ENCODE measurements at regions not wholly inside any gene's neighbourhood (a gene's known extent, or its start where the extent isn't known, plus 50 kb on each side); places are given as distances from the start of the nearest gene placed in this dataset.
"Not testable (repeated sequence)": the region's sequence is repeated elsewhere in the genome, so short reads cannot be mapped to it uniquely, and the experiment has no call there.

DNA sequence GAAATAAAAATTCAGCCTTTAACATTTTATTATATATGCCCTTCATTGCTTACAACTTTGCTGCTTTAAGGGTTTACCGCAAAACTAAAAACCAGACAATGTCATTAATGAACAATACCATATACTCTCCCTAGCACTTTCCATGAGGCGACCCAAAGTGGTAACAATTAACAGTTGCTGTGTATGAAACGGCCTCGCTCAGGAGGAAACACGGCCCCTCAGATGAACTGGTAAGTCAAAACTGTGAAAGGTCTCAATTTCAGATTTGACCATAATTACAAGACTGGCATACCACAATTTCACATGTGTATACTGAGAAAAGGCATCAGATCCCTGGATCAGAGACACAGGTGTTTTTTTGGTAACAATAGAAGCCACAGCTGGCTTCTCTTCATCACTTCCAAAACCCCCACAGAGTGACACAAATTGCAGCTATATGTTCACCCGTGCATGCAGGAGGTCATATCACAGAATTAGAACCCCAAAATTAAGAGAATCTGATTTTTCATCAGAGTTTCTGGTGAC is 611.9 kb upstream of the ADAMTS5 start:
- DNase-seq: no peak

DNA sequence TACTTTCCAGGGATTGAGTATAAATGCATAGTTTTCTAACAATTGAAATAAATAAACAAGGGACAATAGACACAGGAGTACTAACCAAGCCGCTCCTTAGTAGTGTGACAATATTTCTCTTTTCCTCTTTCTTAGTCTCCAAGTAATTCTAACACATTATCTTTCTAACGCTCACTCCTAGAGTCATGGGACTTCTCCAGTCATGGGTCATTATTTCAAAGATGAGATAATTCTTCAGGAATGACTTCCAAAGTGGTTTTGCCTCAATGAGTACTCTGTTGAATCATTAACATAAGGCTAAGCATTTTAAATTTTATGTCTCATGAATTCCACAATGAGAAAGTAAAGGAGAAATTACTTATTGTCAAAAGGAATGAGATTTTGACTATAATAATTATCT is 605.8 kb upstream of the ADAMTS5 start:
- no peak for DNase-seq

DNA sequence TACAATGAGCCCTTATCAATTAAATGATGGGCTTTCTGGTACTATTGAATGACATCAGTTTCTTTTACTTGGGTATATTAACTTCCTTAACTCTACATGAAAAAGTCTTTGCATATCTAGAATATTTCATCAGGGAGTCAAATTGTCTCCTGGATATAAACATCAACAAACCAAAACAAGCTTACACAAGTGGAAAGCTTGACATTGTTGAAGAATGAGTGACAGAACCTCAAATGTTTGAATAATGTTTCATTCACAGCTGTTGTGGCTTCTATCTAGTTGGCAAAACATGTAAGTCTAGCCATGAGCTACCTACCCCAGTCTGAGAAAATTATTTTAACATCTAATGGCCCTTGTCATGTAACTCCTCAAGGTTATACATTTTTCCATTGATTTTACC is 604.8 kb upstream of the ADAMTS5 start:
- DNase-seq: no peak

DNA sequence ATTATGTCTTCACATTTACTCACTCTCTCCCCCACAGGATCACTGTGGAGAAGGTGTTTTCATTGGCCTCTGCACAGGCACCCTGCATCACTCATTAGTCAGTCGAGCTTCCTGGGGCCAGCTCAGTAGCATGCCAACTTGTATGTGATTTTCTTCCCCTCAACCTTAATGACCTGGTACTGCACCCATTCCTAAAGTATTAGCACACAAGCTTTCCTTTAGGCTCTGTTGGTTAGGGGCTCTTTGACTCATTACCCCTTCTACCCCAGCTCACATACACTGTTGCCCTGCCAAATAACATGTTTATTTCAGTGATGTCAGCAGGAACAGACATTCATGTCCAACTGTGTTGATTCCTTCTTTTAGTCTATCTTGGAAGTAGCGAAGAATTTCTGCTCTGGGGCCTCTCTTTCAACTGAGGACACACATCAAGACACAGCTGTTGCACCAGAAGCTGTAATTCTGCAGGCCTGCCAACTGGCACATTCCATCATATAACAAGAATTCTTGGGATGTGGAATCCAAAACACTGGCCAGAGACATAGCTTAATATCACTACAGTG is 603.5 kb upstream of the ADAMTS5 start:
- no peak for DNase-seq

DNA sequence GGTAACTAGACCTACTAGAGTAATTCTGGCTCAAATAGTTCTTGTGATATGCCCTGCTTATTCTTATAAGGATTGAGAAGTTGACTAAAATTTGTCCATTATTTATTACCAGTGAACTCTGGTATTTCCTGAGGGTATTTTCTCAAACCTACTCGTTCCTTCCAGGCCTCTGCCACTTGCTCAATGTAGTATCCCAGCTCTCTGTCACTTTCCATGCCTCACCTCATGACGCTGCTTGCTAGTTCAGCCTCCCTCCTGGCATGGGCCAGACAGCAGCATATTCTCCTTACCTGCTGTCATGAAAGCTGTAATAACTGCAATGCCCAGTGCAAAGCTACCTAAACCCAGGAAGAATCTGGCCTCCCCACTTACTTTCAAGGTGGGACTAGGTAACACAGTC is 602.9 kb upstream of the ADAMTS5 start:
- DNase-seq: no peak

DNA sequence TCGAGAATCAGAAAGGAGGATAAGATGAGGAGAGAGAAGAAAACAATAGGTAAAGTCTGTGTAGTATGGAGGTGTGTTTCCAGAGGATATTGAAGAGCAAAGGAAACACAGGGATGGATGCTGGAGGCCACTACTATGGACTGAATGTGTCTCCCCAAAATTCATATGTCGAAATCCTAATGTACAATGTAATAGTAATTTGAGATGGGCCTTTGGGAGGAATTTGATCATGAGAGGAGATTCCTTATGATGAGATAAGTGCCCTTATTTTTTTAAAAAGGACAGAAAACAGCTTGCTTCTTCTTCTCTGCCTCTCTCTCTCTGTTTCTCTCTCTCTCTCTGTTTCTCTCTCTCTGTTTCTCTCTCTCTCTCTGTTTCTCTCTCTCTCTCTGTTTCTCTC is 602.2 kb upstream of the ADAMTS5 start:
- no peak for DNase-seq

DNA sequence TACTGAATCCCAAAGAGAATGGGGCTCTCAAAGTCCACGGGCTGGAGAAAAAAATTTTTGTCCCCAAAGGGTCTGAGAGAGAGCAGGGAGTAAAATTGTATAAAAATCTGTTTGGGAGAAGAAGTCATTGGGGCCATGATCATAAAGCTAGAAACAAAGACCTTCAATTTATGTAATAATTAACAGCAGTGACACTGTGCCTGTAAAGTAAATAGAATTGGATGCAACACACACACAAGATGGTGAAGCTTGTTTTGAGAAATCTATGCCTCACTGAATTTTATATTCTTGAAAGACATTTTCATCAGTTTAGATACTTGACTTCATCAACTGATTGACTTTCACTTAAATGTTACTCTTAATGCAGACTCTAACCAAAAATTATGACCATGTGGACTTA is 600.5 kb upstream of the ADAMTS5 start:
- DNase-seq: no peak

DNA sequence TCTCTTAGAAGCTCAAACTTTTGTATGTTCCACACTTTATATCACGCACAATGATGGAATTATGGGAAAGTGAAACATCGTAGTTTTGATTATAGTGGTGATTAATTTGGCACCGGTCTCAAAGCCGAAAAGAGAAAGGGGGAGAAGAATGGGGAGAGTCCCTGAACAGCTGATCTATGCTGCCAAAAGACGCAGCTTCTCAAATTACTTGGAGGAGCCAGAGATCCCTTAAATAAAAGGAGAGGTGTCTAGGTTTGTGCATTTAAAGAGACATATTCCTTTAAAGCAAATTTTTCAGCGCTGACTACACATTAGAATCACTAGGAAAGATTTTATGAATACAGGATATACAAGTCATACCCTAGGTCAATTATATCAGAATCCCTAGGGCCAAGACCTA is 599.6 kb upstream of the ADAMTS5 start:
- no peak for DNase-seq

DNA sequence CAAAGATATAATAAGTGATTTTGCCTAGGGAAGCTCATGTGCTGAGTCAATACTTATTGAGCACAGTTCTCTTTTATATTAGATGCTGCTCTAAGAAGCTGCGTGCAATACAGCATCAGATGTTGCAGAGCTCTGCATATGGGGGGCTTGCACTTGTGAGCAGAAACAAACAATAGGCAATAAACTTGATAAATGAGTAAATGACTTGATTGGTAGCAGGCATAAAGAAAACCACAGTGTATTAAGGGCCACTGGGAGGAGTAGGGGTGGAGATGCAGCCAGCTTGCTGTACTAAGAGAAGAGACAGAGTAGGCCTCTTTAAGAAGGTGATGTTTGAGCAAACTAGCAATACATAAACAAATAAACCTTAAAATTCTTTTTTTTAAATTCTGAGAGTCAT is 598.5 kb upstream of the ADAMTS5 start:
- no peak for DNase-seq

DNA sequence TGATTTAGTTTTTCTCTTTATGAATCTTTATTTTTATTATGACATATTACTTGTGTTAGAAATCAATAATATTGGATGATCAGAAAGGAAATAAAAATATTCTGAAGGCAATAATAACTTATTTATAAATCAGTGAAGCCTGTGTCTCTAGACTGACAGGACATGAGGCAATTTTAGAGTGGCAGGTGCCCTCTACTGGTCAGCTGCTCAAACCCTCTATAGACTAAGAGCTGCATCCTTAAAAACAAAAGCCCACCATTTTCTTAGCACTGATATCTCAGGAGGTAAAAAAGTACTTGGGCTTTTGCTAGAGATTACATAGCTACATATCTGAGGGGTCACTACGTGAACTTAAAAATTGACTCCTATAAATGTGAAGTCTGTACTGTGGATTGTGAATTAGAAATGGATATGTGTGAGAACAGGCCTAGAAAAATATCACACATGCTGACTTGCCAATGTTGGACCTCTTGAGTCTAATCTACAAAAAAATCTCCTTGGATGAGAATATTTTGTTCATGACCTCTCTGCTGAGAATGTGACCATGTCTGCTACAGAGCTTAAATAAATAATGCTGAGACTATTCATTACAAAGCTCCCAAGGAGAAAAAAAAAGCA is 597.9 kb upstream of the ADAMTS5 start:
- DNase-seq: peak; percentile 48

DNA sequence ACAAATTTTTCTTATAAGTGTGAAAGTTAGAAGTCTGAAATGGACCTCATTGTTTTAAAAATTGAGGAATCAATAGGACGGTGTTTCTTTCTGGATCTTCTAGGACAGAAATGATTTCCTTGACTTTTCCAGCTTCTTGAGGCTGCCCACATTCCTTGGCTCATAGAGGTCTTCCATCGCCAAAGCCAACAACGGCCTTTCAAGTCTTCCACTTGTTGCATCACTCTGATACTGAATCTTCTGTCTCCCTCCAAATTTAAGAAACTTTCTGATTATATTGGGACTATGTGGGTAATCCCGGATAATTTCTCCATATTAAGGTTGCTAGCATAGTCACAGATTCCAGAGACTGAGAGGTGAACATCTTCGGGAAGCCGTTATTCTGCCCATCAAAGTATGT is 595.4 kb upstream of the ADAMTS5 start:
- DNase-seq: no peak

DNA sequence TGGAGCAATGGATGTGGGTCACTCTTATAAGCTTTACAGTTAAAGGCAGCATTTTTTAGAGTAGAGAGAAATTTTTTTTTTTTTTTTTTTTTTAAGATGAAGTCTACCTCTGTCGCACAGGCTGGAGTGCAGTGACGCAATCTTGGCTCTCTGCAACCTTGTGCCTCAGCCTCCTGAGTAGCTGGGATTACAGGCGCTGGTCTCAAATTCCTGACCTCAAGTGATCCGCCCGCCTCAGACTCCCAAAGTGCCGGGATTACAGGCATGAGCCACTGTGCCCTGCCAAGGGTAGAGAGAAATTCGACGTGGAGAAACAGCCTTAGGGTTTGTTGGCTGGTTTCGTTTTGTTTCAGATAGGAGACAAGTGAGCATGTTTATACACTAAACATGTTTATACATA is 594.2 kb upstream of the ADAMTS5 start:
- no peak for DNase-seq

DNA sequence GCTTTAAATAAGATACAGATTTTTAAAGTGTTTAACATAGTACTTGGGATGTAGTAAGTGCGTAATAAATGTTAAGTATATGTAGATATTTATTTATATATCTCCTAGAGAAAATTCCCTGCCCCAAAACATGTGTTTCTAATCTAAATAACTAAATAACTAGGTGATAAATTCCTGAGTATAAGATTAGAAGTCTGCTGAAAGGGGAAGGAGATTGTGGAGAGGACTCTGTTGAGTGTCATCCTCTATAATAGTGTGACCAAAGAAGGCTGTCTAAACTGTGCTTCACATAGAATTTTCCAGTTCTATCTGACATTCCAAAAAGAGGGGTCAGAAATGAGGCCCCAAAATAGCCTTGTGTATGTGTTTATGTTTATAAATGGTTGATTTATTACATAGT is 590.5 kb upstream of the ADAMTS5 start:
- DNase-seq: no peak

DNA sequence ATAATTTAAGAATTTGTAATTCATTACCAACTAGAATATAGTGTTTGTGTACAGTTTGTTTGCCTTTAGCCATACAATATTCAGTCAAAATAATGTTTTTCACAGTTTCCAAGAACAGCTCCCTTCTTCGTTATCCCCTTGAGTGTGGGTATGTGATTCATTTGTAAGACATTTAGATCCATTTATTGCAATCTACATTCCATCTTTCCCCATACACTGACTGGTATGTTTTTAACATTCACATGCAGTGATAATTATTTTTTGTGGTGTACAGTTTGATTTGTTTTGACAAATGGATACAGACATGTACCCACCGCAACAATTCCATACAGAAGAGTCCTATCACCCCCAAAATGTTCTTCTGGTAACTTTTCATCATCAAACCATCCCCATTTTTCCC is 589.1 kb upstream of the ADAMTS5 start:
- no peak for DNase-seq

DNA sequence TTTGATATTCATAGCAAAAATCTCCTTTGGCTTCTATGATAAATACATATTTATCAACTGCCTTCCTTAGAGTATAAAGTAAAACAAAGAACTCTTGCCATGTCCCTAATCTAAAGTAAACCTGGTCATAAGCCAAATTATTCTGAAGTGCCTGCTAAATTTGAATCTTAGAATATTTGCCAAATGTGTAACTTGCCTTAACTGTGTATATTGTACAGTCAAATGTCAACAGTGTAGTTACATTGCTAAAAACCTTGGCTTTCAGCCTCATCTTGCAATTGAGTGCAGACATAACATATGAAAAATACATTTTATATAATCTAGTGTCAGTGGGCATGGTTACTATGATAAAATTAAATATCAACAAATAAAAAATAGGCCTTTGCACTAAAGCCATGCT is 583.4 kb upstream of the ADAMTS5 start:
- peak; percentile 7 for DNase-seq

DNA sequence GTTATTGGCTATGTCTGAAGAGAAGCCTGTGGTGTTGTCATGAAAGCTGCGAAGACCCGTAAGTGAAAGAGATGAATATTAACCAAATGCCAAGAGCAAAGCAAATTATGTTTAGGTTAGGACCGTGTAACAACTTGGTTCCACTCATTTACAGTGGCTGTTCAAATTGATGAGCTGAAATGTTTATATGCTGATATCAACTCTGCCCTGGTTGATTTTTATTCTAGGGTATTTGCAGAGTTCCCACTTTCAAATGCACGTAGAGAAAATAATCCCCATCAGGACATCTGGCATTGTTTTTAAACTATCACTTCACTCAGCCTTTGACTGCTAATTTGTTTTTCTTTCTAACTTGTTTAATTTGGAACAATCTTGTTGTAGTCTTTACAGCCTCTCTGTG is 581.6 kb upstream of the ADAMTS5 start:
- no peak for DNase-seq

DNA sequence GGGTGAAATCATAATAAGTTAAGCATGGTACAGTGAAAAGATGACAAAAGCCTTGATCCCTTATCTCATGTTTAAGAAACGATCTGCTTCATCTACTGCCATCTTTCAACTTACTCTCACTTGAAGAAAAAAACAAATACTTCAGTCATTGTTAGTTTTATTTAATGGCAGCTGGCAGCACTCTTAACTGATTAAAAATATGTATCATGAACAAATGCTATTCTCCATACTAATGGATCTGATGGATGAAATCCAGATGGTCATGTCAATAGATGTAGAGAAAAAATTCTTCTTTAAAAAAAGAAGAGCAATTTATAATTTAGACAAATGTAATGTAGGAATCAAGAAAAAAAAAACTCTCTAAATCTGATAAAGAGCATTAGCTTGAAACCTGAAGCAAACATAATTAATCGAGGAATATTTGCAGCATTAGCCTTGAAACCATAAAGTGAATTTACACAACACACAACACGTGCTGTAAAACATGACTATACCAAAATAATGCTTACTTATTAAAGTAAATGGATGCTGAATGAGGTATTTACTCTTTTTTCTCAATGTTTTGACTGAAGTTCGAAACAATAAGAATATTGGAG is 579.0 kb upstream of the ADAMTS5 start:
- DNase-seq: peak; percentile 60

DNA sequence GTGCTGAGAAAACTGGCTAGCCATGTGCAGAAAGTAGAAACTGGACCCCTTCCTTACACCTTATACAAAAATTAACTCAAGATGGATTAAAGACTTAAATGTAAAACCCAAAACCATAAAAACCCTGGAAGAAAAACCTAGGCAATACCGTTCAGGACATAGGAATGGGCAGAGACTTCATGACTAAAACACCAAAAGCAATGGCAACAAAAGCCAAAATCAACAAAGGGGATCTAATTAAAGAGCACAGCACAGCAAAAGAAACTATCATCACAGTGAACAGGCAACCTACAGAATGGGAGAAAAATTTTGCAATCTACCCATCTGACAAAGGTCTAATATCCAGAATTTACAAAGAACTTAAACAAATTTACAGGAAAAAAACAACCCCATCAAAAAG is 575.2 kb upstream of the ADAMTS5 start:
- DNase-seq: not testable (repeated sequence)

DNA sequence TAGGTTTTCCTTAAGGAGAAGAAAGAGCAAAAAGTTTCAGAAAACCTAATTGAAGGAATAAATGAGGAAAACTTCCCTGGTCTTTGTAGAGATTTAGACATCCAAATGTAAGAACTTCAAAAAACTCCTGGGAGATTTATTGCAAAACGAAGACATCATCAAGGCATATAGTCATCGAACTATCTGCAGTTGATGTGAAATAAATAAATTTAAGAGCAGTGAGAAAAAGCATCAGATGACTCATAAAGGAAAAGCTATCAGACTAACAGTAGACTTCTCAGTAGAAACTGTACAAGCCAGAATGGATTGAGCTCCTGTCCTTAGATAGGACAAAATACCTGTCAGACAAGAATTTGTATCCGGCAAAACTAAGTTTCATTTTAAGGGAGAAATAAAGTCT is 569.4 kb upstream of the ADAMTS5 start:
- no peak for DNase-seq

DNA sequence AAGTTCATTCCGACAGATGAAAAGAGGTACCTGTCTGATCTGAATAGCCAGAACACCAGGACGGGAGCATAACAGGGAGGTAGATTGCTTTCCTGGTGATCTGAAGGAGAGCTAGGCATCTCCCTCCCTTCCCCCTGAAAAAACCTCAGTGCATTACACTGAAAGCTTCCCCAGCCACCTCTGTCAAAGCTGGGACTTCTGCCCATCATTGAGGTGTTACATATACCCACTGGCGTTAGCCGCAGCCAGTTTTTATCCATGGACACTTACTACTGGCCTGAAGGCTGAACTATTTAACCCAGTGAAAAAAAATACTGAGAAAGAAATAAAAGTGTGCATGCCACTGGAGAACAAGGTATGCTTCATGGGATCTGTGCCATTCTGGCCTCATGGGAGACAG is 568.3 kb upstream of the ADAMTS5 start:
- no peak for DNase-seq

DNA sequence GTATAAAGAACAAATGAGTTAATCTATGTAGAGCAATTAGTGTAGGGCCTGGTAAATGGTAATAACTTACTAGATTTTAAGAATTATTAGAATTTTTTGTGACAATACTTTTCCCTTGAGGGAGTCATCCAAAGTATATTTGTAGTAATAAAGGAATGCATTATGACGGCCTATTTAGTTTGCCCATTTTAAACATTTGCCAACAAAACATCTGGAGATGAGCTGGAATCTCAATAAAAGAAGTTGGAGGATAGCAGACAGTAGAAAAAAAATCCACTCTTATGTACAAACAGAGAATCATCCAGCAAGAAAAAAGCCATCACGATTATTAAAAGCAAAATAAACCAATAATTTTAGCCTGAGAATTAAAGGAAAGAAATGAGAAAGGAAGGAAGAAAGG is 567.3 kb upstream of the ADAMTS5 start:
- no peak for DNase-seq

DNA sequence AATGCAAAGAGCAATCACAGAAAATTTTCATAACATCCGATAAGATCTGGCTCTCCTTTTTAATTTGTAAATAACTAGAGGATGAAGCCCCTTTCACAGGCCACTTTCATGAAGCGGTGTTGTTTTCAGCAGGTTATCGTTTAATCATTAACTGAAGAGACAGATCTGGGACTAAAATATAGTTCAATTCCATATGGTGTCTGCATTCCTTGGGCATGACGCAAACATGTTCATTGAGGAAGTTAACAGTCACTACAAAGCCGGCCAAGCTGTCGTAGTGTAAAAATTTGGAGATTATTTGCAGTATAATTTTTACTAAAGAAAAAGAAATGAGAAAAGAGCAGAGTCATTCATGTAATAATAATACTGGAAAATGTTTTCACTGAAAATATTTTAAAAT is 565.2 kb upstream of the ADAMTS5 start:
- no peak for DNase-seq

DNA sequence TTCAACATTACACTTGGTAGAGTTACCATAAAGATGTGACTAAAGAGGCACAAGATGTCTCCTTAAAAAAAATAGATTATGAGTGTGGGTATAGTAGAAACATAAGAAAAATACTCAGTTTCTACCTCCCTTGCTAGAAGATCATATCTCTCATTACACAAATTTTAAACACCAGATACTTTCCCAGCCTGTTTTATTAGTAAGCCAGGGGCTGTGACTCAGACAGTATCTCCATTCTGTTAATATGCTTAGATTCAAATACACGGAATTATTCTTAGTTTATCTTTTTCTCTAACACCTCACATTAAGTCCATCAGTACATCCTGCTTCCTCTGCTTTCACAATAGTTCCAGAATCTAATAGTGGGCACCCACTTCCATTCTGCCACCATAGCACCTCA is 561.8 kb upstream of the ADAMTS5 start:
- no peak for DNase-seq

DNA sequence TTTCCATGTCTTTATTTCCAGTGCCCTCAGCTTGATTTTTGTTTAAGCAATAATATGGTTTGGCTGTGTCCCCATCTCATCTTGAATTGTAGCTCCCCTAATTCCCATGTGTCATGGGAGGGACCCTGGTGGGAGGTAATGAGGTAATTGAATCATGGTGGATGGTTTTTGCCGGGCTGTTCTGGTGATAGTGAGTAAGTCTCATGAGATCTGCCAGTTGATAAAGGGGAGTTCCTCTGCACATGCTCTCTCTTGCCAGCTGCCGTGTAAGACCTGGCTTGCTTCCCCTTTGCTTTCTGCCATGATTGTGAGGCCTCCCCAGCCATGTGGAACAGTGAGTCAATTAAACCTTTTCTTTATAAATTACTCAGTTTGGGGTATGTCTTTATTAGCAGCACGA is 559.6 kb upstream of the ADAMTS5 start:
- no peak for DNase-seq

DNA sequence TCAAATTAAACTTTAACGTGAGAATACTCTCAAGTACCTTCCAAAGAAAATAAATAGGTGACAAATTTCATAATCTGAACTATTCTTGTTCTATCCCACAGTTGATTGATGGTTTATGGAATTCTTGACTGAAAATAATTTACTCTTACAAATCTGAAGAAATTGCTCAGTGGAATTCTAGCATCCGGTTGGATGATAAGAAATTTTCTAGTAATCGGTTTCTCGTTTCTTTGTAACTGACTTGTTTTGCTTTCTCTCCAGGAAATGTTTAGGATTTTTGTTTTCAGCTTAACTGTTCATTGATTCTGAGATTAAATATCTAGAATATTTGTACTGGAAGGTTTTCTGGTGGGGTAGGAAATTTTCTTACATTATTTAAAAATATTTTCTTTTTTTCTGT is 558.9 kb upstream of the ADAMTS5 start:
- DNase-seq: no peak
